HG02623 (cell line): ENCODE measurements at regions not wholly inside any gene's neighbourhood (a gene's known extent, or its start where the extent isn't known, plus 50 kb on each side); places are given as distances from the start of the nearest gene placed in this dataset.
"Not testable (repeated sequence)": the region's sequence is repeated elsewhere in the genome, so short reads cannot be mapped to it uniquely, and the experiment has no call there.

ENCODE experiments used
- ATAC-seq: cut with Tn5 transposase; IDR thresholded peaks from one replicate; pipeline ENCODE4 v1.9.1; 2021; ENCODE audit warnings: moderate library complexity; ENCODE audit not compliant: unreplicated experiment

GRCh38 chr12:46629331-46630229 lies 196.2 kb downstream of the SLC38A4 start:
- ATAC-seq: no peak

GRCh38 chr12:46628176-46628575 lies 197.6 kb downstream of the SLC38A4 start:
- ATAC-seq: no peak

- no peak for ATAC-seq
Observed at GRCh38 chr12:46627686-46628085, 198.1 kb downstream of the SLC38A4 start.

- ATAC-seq: not testable (repeated sequence)
Observed at GRCh38 chr12:46619474-46619873, 206.3 kb downstream of the SLC38A4 start.

- not testable (repeated sequence) for ATAC-seq
Observed at GRCh38 chr12:46617737-46618136, 208.1 kb downstream of the SLC38A4 start.

DNA sequence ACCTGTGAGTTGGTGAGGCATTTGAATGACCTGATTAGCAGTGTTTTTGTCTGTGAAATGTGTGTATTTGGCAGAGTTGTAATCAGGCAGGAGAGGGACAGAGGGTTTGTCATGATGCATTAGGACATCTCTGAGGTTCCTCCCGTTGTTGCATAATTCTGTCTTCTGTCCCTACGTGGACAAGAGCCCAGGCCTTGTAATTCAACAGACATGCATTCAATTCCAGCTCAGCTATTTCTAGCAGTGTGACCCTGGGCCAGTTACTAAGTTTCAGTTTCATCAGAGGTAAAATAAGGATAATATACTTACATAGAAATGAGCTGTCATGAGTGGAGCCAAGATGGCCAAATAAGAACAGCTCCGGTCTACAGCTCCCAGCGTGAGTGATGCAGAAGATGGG lies 208.6 kb downstream of the SLC38A4 start:
- no peak for ATAC-seq

- ATAC-seq: no peak
Observed at GRCh38 chr12:46610754-46611153, 215.0 kb downstream of the SLC38A4 start.

GRCh38 chr12:46609674-46610073 lies 216.1 kb downstream of the SLC38A4 start:
- ATAC-seq: no peak

GRCh38 chr12:46609273-46609623 lies 216.5 kb downstream of the SLC38A4 start:
- ATAC-seq: no peak

DNA sequence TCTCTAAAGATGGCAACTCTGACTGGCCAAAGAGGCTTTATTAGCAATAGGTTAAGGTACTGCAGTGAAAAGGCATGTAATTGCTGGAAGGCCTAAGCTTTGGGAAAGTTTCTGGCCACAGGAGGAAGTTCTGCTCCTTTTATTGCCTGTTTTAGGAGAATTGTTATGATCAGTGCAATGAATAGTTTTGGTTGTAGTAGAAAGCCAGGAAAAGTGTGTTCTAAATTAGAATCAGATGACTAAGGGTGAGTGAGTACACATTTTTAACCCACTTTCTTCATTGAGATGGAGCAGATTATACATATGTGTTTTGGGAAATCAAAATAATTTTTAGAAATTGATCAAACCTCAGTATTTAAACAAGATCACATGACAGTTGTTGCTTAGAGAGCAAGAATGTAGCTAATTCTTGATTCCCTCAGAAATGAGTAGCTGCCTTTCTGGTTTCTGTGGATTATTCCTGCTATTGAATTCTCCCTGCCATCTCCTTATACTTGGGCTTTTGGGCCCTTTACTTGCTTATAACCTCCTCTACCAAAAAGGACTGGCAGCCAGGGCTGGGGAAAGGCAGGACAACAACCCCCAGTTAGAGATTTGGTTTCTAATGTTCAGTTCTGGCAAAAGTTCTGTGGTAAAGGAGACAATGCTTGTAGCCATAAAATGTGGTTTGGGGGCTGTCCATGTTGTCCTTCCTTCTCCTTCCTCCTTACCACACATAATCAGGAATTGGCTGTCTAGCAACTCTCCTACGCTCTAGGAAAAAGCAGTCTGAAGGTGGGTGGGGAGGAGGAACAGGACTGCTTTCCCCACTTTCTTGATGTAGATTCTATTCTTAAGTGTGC lies 217.1 kb downstream of the SLC38A4 start:
- ATAC-seq: no peak

DNA sequence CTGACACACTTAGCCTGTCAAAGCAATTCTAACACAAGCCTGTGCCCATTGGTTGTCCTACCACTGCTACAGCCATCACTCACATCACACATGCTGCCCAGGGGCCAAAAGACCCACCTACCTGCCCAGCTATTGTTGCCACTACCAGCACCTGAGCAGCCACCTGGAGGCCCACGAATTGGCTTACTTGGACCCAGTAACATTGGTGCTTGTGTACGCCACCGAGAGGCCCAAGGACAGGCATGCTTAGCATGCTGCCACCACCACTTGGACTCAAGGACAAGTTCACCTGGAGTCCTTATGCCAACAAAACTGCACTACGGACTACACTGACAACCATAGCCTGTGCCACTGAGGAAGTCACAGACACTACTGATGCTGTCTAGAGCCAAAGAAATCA lies 221.1 kb downstream of the SLC38A4 start:
- ATAC-seq: no peak

GRCh38 chr12:46603776-46604456 lies 221.9 kb downstream of the SLC38A4 start:
- no peak for ATAC-seq

- no peak for ATAC-seq
Observed at GRCh38 chr12:46602474-46602873, 223.3 kb downstream of the SLC38A4 start.

GRCh38 chr12:46590991-46591703 lies 218.6 kb upstream of the SLC38A2 start:
- ATAC-seq: no peak

- no peak for ATAC-seq
Observed at GRCh38 chr12:46585854-46586621, 213.5 kb upstream of the SLC38A2 start.

- ATAC-seq: not testable (repeated sequence)
Observed at GRCh38 chr12:46584098-46584497, 211.5 kb upstream of the SLC38A2 start.

DNA sequence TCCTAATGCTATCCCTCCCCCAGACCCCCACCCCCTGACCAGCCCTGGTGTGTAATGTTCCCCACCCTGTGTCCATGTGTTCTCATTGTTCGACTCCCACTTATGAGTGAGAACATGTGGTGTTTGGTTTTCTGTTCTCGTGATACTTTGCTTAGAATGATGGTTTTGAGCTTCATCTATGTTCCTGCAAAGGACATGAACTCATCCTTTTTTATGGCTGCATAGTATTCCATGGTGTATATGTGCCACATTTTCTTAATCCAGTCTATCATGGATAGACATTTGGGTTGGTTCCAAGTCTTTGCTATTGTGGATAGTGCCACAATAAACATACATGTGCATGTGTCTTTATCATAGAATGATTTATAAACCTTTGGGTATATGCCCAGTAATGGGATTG lies 209.4 kb upstream of the SLC38A2 start:
- not testable (repeated sequence) for ATAC-seq

DNA sequence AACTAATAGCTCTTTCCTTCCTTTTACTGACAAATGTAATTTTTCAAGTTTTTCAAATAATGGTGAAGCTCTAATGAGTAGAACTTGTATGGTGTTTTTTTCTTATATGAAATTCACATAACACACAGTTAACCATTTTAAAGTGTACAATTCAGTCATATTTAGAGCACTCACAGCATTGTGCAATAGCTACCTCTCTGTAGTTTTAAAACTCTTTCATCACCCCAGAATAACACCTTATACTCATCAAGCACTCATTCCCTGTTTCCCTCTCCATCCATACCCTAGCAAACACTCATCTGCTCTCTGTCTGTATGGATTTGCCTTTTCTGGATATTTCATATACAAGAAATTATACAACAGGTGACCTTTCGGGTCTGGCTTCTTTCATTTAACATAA lies 207.9 kb upstream of the SLC38A2 start:
- ATAC-seq: no peak

DNA sequence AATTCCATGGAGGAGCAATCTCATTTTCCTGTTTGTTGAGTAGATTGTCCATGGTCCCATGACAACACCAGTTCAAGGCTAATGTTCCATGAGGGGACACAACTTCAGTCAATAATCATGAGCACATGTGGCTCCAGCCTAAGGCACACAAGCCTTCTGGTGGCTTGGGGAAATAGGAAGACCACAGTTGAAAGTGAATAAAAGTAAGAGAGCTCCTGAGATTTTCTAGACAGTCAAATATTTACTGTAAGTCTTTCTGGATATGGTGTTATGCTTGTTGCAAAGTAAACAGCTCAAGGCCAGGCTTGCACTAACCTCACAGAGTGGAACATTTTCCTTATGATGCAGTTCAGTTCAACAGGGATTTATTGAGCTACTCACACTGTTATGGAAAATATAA lies 206.9 kb upstream of the SLC38A2 start:
- ATAC-seq: no peak
